ENCODE measurements at regions not wholly inside any gene's neighbourhood (a gene's known extent, or its start where the extent isn't known, plus 50 kb on each side); places are given as distances from the start of the nearest gene placed in this dataset.

DNA sequence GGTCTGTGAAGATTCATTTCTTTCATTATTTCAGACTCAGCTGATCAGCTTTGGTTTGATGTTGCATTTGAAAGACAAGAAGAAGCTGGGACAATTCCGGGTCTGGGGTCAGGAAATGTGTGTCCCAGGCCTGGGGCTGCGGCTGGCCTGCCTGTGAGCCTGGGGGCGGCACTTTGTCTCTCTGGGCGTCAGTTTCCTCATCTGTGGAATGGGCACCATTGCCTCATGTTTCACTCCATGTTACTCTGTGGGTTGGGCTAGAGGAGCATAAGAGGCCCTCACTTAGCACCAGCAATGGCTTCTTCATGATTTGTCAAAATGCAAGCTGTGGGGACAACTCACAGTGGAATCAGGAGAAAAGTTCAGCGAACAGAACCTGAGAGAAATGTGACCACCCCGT, 570.1 kb downstream of the VRK1 start:
- Histone ChIP-seq H3K9ac (no peak overlapping the region), H3K79me2 (ENCODE audit: insufficient read depth) (no peaks in the 10 kb centered on the region), H3K9me3 (no peaks in the 10 kb centered on the region), H3K27me3 (ENCODE audit: insufficient read depth) (no peaks in the 10 kb centered on the region), H2AFZ (ENCODE audit: low read depth) (no peak overlapping the region), H3K9me2 (no peaks in the 10 kb centered on the region), H4K20me1 (ENCODE audit: insufficient read depth) (no peaks in the 10 kb centered on the region), H3K36me3 (replicated peaks in 1 of 2; ENCODE audit: control insufficient read depth in 1 of 2, insufficient read depth in 2 of 2, low read length in 1 of 2) (no peaks in the 10 kb centered on the region), H3F3A (replicated peaks; ENCODE audit: insufficient read depth) (no peaks in the 10 kb centered on the region), H3K27ac (ENCODE audit: low read depth in 2 of 2, low read length in 1 of 2) (no peak overlapping the region), H3K4me1 (ENCODE audit: control insufficient read depth in 1 of 2, insufficient read depth in 2 of 2, low read depth in 1 of 2, low read length in 1 of 2) (no peaks in the 10 kb centered on the region), H3K4me2 (no peak overlapping the region), H3K4me3 (ENCODE audit: low read depth in 2 of 2, low read length in 1 of 2) (no peak overlapping the region)
- WGBS (ENCODE audit: low lambda C conversion rate), result 9% methylated on average over 6 of the region's 6 CpGs
- TF ChIP-seq, protein P1, sequence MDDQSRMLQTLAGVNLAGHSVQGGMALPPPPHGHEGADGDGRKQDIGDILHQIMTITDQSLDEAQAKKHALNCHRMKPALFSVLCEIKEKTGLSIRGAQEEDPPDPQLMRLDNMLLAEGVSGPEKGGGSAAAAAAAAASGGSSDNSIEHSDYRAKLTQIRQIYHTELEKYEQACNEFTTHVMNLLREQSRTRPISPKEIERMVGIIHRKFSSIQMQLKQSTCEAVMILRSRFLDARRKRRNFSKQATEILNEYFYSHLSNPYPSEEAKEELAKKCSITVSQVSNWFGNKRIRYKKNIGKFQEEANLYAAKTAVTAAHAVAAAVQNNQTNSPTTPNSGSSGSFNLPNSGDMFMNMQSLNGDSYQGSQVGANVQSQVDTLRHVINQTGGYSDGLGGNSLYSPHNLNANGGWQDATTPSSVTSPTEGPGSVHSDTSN (IDR thresholded peaks at IDR 0.05), result no peak
- TF ChIP-seq CHD2 (IDR thresholded peaks at IDR 0.05; ENCODE audit: low read length, partially characterized antibody) (no peak), GATA2 (CRISPR knock-in tag; IDR thresholded peaks at IDR 0.05) (no peak), GABPA (IDR thresholded peaks at IDR 0.05; ENCODE audit: low read depth) (no peak), SIN3A (IDR thresholded peaks at IDR 0.05; ENCODE audit: borderline replicate concordance, low read depth, low read length) (no peak), EZH2phosphoT487 (IDR thresholded peaks at IDR 0.05; ENCODE audit: borderline replicate concordance, low read depth) (no peak), MXI1 (IDR thresholded peaks at IDR 0.05; ENCODE audit: low read depth, low read length) (no peak)
- TF ChIP-seq, protein P2, sequence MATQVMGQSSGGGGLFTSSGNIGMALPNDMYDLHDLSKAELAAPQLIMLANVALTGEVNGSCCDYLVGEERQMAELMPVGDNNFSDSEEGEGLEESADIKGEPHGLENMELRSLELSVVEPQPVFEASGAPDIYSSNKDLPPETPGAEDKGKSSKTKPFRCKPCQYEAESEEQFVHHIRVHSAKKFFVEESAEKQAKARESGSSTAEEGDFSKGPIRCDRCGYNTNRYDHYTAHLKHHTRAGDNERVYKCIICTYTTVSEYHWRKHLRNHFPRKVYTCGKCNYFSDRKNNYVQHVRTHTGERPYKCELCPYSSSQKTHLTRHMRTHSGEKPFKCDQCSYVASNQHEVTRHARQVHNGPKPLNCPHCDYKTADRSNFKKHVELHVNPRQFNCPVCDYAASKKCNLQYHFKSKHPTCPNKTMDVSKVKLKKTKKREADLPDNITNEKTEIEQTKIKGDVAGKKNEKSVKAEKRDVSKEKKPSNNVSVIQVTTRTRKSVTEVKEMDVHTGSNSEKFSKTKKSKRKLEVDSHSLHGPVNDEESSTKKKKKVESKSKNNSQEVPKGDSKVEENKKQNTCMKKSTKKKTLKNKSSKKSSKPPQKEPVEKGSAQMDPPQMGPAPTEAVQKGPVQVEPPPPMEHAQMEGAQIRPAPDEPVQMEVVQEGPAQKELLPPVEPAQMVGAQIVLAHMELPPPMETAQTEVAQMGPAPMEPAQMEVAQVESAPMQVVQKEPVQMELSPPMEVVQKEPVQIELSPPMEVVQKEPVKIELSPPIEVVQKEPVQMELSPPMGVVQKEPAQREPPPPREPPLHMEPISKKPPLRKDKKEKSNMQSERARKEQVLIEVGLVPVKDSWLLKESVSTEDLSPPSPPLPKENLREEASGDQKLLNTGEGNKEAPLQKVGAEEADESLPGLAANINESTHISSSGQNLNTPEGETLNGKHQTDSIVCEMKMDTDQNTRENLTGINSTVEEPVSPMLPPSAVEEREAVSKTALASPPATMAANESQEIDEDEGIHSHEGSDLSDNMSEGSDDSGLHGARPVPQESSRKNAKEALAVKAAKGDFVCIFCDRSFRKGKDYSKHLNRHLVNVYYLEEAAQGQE (IDR thresholded peaks at IDR 0.05; ENCODE audit: low read depth, low read length), result no peak
- TF ChIP-seq, protein P3, sequence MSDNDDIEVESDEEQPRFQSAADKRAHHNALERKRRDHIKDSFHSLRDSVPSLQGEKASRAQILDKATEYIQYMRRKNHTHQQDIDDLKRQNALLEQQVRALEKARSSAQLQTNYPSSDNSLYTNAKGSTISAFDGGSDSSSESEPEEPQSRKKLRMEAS (IDR thresholded peaks at IDR 0.05; ENCODE audit: low read depth), result no peak
- DNase-seq, result no peak
- CTCF ChIA-PET, result no interaction called here
- POLR2A ChIA-PET, result no interaction called here

DNA sequence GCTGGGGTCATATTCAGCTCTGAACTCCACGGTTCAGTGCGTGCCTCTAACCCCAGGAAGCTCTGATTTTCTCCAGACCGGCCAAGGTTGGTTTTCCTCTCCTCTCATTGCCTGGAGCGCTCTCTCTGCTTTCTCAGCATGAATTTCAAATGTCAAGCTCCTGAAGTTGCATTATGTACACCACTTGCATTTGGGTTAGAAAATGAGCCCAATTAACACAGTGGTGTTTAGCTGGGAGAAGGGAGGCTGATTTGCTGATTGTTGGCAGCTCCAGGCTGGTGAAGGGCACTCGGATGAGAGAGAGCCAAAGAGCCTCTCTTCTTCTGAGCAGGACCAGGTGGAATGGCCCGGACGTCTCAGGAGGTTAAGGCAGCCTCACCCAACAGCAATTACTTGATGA, 570.9 kb downstream of the VRK1 start:
- Histone ChIP-seq H3K4me1 (ENCODE audit: control insufficient read depth in 1 of 2, insufficient read depth in 2 of 2, low read depth in 1 of 2, low read length in 1 of 2) (no peaks in the 10 kb centered on the region), H3K27me3 (ENCODE audit: insufficient read depth) (no peaks in the 10 kb centered on the region), H3F3A (replicated peaks; ENCODE audit: insufficient read depth) (no peaks in the 10 kb centered on the region), H3K79me2 (ENCODE audit: insufficient read depth) (no peaks in the 10 kb centered on the region), H3K9me2 (no peaks in the 10 kb centered on the region), H3K4me2 (no peak overlapping the region), H4K20me1 (ENCODE audit: insufficient read depth) (no peaks in the 10 kb centered on the region), H3K9ac (no peak overlapping the region), H3K36me3 (replicated peaks in 1 of 2; ENCODE audit: control insufficient read depth in 1 of 2, insufficient read depth in 2 of 2, low read length in 1 of 2) (no peaks in the 10 kb centered on the region), H3K9me3 (no peaks in the 10 kb centered on the region), H3K4me3 (ENCODE audit: low read depth in 2 of 2, low read length in 1 of 2) (no peak overlapping the region), H3K27ac (ENCODE audit: low read depth in 2 of 2, low read length in 1 of 2) (no peak overlapping the region), H2AFZ (ENCODE audit: low read depth) (no peak overlapping the region)
- ChIA-PET CTCF (no interaction called here), POLR2A (no interaction called here)
- DNase-seq, result no peak
- 2% methylated on average over 7 of the region's 7 CpGs for WGBS (ENCODE audit: low lambda C conversion rate)
- TF ChIP-seq NFIC (IDR thresholded peaks at IDR 0.05; ENCODE audit: borderline replicate concordance), result no peak
- no peak for TF ChIP-seq RAD21 (IDR thresholded peaks at IDR 0.05; ENCODE audit: low read length)
- TF ChIP-seq, protein P1 (IDR thresholded peaks at IDR 0.05), result no peak
- TF ChIP-seq, protein P4, sequence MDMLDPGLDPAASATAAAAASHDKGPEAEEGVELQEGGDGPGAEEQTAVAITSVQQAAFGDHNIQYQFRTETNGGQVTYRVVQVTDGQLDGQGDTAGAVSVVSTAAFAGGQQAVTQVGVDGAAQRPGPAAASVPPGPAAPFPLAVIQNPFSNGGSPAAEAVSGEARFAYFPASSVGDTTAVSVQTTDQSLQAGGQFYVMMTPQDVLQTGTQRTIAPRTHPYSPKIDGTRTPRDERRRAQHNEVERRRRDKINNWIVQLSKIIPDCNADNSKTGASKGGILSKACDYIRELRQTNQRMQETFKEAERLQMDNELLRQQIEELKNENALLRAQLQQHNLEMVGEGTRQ (IDR thresholded peaks at IDR 0.05; ENCODE audit: borderline replicate concordance, low read depth, low read length), result no peak
- no peak for TF ChIP-seq FOXJ3 (CRISPR knock-in tag; IDR thresholded peaks at IDR 0.05)
- no peak for TF ChIP-seq FOSL2 (IDR thresholded peaks at IDR 0.05; ENCODE audit: borderline replicate concordance, low read depth)
- TF ChIP-seq, protein P5, sequence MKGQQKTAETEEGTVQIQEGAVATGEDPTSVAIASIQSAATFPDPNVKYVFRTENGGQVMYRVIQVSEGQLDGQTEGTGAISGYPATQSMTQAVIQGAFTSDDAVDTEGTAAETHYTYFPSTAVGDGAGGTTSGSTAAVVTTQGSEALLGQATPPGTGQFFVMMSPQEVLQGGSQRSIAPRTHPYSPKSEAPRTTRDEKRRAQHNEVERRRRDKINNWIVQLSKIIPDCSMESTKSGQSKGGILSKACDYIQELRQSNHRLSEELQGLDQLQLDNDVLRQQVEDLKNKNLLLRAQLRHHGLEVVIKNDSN (IDR thresholded peaks at IDR 0.05; ENCODE audit: borderline replicate concordance, low read depth), result no peak
- TF ChIP-seq SIN3A (IDR thresholded peaks at IDR 0.05; ENCODE audit: borderline replicate concordance, low read depth, low read length), result no peak
- no peak for TF ChIP-seq JUND (IDR thresholded peaks at IDR 0.05)
- no peak for TF ChIP-seq FOXM1 (IDR thresholded peaks at IDR 0.05; ENCODE audit: low read depth)
- no peak for TF ChIP-seq YY1 (IDR thresholded peaks at IDR 0.05; ENCODE audit: low read depth)
- TF ChIP-seq RXRA (IDR thresholded peaks at IDR 0.05; ENCODE audit: borderline replicate concordance, low read depth), result no peak
- TF ChIP-seq SMC3 (IDR thresholded peaks at IDR 0.05; ENCODE audit: low read depth, low read length), result no peak
- no peak for TF ChIP-seq EZH2phosphoT487 (IDR thresholded peaks at IDR 0.05; ENCODE audit: borderline replicate concordance, low read depth)
- no peak for TF ChIP-seq POLR2AphosphoS5 (IDR thresholded peaks at IDR 0.05; ENCODE audit: low read depth, low read length)
- no peak for TF ChIP-seq GABPA (IDR thresholded peaks at IDR 0.05; ENCODE audit: low read depth)

Data from SK-N-SH (cell line).